Skin of body (tissue), 1 donor: ENCODE measurements at regions not wholly inside any gene's neighbourhood (a gene's known extent, or its start where the extent isn't known, plus 50 kb on each side); places are given as distances from the start of the nearest gene placed in this dataset.
A peak's percentile ranks its signal among the peaks of the same experiment; 100 is the strongest.
"Not testable (repeated sequence)": the region's sequence is repeated elsewhere in the genome, so short reads cannot be mapped to it uniquely, and the experiment has no call there.

ENCODE experiments used
- DNase-seq: peaks from one replicate; lab custom pipeline; 2025; lab: John Stamatoyannopoulos, UW

DNA sequence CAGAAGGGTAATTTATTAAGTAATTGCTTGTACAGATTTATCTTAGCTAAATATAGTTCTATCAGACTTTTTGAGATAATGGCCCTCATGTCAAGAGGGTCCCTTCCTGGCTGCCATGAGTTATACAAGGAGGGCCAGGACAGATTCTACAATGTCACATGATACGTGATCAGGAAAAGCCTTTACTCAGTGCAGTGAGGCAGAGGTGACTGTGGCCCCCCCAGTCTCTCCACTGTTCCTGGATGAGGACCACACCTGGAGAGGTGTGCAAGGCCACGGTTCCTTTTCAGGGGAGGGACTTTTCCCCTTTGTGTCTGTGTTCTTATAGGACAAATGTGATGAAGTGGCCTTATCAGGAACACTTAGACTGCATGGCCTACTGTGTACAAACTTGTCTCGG, 54.3 kb upstream of the LRCH1 start:
- DNase-seq = no peak

DNA sequence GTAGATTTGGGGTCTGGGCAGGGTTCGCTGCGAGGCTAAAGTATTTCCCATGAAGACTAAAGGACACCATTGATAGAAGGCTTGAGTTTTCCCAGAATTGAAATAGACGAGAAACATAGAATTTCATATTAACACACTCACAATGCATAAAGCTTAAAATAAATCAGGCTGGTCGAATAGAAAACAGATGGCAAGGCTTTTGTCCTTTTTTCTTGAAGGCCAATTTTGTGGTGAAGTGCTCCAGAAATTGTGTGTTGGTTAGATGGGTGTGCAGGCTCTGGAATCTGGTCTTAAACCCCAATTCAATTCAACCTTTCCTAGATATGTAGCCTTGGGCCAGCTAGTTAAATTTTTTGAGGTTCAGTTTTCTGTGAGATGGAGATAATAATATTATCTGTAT, 56.9 kb upstream of the LRCH1 start:
- no peak for DNase-seq

DNA sequence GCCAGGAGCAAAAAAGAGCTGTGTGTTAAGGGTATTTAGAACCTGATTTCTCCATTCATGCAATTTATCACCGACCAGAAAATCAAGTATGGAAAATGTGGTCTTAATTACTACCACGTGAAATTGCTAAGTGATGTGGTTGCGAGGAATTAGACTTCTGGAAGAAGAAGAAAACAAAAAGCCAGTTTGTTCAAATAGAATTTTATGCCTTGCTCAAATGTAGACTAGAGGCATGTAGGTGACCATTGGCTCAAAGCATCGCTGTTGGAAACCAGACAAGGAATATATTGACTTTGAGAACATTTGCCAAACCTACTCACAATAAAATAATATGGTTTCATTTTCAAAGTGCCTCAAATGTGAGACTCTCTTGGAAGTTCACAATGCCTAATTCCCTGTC, 57.3 kb upstream of the LRCH1 start:
- peak; percentile 36 for DNase-seq

DNA sequence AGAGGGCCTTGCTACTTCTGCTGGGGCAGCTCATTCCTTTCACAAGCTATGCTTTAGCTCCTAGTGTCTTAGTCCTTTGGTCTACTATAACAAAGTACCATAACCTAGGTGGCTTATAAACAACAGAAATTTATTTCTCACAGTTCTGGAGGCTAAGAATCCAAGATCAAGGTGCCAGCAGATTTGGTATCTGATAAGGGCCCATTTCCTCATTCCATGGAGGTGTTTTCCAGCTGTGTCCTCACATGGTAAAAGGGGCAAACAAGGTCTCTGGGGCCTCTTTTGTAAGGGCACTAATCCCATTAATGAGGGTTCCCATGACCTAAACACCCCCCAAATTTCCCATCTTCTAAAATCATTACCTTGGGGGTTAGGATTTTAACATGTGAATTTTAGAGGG, 57.9 kb upstream of the LRCH1 start:
- no peak for DNase-seq

DNA sequence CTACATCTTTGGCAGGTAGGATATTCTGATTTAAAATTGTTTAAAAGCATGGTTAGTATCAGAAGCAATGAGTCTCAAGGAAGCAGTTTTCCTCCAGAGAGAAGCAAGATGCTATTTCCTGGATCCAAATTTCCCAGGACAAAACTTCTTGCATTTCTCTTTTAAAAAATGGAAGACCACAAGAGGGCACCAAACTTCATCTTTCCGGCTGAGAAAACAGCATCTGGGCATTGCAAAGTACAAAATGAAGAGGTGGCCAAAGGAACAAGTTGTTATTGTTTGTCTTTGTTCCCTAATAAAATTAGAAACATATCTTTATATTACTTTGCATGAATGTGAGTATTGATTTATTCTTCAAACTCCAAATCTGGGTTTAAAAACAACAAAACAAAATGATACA, 60.0 kb upstream of the LRCH1 start:
- DNase-seq = peak; percentile 78

DNA sequence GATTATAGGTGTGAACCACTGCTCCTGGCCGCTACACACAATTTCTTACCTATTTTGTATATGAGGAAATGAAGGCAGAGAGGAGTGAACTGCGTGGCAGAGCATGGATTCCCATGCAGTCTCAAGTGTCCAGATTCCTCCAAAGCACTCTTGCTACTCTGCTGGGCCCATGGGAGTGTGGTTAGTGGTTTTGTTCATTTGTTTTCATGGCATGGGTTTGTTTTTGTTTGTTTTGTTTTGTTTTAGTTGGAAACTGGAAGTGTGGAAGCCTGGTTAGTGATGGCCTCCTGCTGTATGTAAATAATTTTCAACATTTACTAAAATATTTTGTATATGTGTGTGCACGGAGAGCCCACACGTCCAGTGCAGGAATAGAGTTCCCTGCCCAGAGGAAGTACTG, 61.3 kb upstream of the LRCH1 start:
- no peak for DNase-seq

DNA sequence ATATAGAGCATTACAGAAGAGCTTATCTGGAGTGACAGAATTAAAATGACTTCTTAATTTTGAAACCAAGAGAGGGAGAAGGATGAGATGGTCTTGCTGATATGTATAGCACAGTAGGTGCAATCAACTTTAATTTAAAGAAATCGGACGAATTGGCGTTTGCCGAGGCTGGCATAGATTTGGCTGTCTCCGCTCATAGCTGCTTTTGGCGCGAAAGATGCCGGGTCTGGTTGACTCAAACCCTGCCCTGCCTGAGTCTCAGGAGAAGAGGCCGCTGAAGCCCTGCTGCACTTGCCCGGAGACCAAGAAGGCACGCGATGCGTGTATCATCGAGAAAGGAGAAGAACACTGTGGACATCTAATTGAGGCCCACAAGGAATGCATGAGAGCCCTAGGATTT, 62.3 kb upstream of the LRCH1 start:
- DNase-seq = not testable (repeated sequence)

DNA sequence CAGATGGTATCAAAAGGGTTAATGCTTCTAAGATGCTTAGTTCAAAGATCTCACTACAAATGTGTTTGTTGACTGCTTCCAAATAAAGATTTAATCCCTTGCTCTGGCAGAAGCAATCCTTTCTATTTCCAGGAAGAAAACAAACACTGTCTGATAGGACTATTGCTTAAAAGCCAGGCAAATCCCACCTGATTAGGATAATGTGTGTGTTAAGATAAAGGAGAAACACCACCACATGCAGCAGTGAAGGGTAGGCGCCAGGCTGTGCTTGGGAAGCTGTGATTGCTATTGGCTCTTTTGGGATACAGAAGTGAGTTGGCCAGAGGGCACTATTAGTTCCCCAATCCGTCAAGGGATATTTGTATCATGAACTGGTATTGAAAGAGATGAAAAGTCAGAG, 62.8 kb upstream of the LRCH1 start:
- no peak for DNase-seq

DNA sequence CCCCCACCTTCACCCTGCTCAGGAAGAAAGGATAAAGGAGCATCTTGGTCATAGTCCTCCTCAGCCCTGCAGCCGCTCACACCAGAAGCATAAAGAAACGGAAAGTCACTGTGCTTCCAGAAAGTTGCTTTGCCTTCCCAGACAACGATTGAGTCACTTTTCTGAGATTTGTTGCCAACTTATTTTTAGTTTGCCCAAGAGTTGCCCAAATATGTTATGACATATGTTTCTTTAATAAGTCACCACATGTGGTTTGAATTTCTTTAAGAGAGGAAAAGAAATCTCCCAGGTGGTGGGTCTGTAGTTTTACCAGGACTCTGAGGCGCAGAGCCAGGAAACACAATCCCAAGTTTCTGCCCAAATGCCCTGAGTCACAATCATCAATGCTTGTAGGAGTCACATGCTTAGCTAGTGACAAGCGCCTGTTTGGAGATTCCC, 63.4 kb upstream of the LRCH1 start:
- DNase-seq = peak; percentile 33

DNA sequence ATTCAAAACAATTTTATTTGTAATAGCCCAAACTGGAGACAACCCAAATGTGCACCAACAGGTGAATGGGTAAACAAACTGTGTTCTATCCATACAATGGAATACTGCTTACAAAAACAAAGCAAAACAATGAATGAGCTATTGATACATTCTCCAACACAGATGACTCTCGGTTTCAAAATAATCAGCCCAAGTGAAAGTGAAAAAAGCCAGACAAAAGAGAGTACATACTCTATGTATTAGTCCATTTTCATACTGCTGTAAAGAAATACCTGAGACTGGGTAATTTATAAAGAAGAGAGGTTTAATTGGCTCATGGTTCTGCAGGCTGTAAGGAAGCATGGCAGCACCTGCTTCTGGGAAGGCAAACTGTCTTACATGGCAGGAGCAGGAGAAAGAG, 65.2 kb upstream of the LRCH1 start:
- no peak for DNase-seq

DNA sequence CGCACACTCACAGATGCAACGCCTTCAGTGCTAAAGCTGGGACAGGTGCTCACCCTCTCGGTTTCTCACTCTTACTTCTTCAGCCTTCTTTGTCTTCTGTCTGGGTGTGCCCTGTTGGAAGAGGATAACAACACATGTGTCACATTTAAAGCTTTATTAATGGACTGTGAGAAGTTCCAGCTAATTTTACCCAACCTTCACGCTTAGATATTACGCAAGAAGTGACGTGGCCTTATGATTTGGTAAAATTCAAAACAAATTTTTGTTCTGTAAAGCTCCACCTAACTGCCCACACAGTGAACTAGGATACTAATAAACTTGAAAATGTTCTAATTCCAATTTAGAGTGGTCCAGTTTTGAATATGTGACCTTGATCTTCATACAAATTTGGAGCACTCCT, 66.7 kb upstream of the LRCH1 start:
- no peak for DNase-seq

DNA sequence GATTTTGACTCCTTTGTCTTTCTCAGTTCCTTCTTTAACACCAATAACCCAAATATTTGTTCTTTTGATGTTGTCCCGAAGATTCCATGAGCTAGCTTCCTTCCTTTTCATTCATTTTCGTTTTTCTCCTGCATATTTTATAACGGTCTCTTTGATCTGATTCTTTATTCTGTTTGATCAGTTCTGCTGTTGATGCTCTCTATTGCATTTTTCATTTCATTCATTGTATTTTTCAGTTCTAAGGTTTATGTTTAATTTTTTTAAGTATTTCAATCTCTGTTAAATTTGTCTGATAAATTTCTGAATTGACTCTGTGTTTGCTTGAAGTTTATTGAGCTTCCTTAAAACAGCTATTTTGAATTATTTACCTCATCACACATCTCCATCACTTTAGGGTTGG, 68.4 kb upstream of the LRCH1 start:
- DNase-seq = no peak

DNA sequence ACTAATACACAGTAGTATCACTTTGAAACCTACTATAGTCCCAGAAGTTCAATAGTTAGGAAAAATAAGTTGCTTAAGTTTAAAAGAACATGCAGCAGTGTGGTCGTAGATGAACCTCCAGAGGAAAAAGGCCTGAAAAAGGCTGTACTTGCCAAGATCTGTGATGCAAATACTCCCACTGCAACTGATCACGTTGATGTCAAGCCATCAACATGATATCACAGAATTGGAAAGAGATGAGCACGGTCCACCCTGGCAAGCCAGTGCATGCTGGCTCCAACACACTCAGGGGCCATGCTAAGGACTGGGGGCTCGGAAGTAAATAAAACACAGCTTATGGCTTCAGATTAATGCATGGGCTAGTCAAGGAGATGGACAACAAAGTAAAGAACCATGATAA, 71.8 kb upstream of the LRCH1 start:
- no peak for DNase-seq

DNA sequence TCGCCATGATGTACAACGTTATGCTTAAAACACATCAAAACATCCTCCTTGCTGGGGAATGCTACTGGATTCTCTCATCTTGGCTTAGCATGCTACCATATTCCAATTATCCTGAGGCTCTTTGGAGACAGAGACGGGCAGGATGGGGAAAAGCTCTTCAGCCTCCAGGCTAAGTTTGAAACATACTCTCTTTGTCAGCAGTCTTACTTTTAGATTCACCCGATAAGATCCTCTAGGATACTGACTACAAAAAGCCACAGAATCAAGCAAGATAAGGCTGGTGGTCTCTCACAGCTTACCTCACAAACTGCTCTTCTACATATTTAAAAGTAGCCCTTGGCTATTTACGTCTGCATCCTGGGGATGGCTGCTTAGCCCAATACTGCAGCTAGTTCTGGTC, 72.8 kb upstream of the LRCH1 start:
- DNase-seq = no peak

DNA sequence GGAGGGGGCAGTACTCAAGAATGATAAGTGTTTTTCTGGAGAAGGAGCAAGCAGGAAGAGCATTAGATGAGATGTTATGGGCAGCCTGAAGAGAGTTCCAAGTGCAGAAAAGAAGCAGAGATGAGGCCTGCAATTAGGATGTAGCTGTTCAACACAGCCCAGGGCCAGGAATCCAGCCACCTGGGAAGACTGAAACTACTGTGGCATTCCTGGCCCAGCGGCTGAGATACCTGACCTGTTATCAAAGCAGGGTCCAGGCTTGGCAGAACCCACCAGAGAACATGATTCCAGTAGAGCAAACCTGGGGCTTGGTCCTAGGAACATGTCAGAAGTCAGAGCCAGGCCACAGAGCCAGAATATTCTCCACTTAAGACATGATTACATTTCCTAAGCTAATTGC, 73.3 kb upstream of the LRCH1 start:
- no peak for DNase-seq

DNA sequence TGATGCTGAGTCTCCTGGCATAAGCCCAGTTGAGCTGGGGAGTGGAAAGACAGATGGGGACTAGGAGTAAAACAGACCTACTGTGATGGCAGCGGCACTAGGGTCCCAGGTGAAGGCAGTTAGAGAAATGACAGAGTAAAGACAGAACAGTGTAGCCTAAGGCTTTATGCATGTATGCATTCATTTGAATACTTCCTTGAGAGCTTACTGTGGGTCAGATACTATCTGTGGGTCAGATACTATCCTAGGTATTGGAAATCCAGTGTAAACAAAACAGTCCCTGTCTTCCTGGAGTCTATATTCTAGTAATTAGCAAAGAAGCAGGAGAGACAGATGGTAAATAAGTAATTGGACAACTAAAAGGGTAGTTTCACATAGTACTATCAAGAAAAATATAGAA, 73.7 kb upstream of the LRCH1 start:
- DNase-seq = no peak

DNA sequence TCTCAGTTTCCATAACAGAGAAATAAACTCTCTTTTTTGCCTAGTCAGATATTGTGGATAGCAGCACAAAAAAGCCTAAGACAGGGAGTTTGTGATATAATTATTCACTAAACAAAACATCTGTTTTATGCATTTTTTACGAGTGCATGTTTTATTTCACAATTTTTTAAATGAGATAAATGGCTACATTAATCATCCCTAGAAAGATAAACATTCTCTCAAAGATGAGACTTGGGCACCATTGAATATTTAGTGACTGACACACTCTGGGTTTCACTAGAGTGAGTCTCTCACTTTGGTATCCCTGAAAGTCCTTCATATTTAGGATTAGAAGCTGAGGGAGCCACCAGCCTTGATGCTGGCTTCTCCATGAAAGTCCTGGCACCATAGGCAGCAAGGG, 74.3 kb upstream of the LRCH1 start:
- no peak for DNase-seq

DNA sequence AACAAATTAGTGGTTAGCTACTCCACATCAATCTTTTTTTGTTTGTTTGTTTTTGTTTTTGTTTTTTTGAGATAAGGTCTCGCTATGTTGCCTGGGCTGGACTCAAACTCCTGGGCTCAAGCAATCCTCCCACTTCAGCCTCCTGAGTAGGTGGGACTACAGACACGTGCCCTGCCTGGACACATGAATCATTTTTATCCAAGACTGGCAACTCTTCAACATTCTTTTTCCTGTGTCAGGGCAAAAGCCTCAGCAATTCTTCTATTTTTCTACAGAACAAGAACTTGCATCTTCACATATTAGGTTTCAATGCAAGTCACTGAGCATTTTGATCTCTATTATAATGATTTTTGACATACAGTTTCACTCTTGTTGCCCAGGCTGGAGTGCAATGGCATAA, 76.8 kb upstream of the LRCH1 start:
- DNase-seq = no peak

DNA sequence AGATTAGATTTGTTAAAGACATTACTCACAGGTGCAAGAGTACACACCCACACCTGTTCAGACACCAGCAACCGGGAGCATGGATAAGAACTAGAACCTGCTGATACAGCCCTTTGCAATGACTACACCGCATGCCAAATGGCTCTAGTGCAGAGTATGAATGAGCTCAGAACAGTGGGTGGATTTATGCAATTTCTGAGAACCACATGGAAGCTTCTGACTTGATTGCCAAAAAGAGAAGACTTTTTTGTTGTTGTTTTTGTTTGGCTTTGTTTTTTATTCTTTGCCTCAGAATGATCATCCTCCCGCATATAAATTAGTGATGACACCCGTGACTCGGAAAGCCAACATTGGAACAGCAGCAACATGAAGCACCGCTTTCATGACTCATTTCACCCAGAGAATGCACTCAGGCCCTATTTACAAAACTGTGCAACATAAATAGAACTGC, 77.4 kb upstream of the LRCH1 start:
- peak; percentile 68 for DNase-seq

DNA sequence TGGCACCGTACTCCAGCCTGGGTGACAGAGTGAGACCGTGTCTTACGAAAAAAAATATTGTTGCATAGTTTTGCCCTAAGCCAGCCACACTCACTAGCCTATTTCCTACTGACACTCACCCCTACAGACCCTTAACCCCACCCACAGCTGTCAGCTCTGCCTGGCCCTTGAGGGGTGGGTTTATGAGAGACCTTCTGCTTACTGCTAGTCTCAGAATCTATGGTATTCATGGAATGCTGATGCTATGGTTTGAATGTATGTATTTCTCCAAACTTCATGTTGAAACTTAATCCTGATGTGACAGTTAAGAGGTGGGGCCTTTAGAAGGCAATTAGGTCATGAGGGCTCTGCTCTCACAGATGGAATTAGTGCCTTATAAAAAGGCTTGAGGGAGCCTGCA, 79.2 kb upstream of the LRCH1 start:
- no peak for DNase-seq

DNA sequence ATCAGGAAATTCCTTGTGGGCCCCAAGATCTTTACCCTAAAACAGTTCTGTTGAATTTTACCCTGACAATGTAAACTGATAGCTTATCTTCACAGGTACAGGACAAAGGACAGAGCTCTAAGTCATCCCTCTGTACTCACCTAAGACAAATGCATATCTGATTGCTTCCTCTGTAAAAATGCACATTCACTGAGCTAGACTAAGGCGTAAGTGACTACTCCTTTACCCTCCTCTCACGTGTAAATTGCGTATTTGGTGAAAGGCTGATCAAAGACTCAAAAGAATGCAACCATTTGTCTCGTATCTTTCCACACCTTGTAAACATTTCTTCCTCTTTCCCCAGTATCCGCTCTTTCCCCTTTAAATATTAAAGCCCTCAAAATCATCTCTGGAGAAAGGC, 80.6 kb upstream of the LRCH1 start:
- DNase-seq = no peak

DNA sequence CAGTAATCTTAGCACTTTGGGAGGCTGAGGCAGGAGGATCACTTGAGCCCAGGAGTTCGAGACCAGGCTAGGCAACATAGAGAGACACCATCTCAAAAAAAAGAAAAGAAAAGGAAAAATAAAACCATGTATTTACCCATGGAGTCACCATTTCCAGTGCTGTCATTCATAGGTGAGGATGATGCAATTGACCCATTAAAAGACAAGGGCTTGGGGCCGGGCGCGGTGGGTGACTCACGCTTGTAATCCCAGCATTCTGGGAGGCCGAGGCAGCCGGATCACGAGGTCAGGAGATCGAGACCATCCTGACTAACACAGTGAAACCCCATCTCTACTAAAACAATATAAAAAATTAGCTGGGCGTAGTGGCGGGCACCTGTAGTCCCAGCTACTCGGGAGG, 82.6 kb upstream of the RUBCNL start:
- not testable (repeated sequence) for DNase-seq

DNA sequence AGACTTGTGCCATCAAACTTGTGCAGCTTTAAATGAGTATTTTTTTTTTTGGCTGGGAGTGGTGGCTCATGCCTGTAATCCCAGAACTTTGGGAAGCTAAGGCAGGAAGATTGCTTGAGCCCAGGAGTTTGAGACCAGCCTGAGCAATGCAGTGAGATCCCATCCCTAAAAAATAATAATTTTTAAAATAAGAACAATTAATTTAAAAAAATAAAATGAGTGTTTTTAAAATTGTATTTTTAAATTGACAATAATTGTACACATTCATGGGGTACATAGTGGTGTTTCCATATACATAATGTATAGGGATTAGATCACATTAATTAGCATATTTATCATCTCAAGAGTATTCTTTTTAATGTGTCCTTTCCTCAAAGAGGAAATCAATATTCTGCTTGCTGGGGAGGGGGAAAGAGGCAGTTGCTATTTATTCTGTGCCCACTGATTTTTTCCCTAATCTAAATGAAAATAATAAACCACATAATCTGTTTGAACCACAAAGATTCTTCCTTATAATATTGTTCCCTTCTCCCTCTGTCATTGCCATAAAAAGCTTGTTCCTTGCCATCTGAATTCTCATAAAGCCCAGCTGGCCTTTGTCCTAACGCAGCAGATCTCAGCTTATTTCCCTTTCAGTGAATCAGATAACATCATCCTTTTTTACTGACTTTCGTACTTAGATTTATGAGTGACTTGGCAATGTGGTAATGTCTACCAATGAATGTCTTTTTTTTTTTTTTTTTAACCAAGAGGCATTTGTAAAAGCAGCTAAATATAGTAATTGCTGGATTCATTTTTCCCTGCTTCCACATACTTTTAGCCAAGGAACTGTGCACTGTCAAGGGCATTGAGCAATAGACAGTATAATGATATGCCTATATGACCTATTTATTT, 81.8 kb upstream of the RUBCNL start:
- DNase-seq = peak; percentile 31

DNA sequence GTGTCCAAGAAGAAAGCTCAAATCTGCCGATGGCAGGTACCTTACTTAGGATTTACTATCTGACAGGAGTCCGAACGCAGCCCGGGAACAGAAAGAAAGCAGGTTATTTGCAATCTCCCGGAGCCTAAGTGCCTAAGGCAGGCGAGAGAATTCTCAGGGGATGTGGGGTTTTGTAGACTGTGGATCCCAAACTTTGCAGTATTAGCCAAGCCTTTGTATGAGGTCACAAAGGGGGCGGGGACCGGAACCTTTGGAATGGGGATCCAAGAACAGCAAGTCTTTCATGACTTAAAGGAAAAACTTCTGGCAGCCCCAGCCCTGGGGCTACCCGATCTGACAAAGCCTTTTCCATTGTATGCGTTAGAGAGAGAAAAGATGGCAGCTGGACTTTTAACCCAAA, 80.6 kb upstream of the RUBCNL start:
- DNase-seq = not testable (repeated sequence)
